Esophagus muscularis mucosa (tissue), 4 donors: ENCODE measurements at regions not wholly inside any gene's neighbourhood (a gene's known extent, or its start where the extent isn't known, plus 50 kb on each side); places are given as distances from the start of the nearest gene placed in this dataset.

ENCODE experiments used
- EP300 ChIP-seq: sonication (generic); formaldehyde crosslinking; IDR thresholded peaks from one replicate; pipeline ENCODE4 v1.6.1; 2017; ENCODE audit warnings: antibody characterized with exemption
- POLR2A ChIP-seq: fragments of 450-650 bp; IDR thresholded peaks from one replicate; pipeline ENCODE4 v1.6.1; 2017; ENCODE audit warnings: antibody characterized with exemption, moderate library complexity, mild to moderate bottlenecking, low read depth
- POLR2AphosphoS5 ChIP-seq, 2 donors: sonication (generic); formaldehyde crosslinking; IDR thresholded peaks; one replicate each; pipeline ENCODE4 v1.6.1; 2017; ENCODE audit warnings: antibody characterized with exemption in 2 of 2
- TF ChIP-seq, protein P1 (sequence below), 3 experiments: fragments of 200-600 bp in 2 of 3; fragments of 450-650 bp in 1 of 3; sonication (generic) in 2 of 3; IDR thresholded peaks; one replicate each; pipeline ENCODE4 v1.5.1; 2017 to 2019; ENCODE audit warnings: antibody characterized with exemption in 3 of 3, mild to moderate bottlenecking in 2 of 3, moderate library complexity in 1 of 3

DNA sequence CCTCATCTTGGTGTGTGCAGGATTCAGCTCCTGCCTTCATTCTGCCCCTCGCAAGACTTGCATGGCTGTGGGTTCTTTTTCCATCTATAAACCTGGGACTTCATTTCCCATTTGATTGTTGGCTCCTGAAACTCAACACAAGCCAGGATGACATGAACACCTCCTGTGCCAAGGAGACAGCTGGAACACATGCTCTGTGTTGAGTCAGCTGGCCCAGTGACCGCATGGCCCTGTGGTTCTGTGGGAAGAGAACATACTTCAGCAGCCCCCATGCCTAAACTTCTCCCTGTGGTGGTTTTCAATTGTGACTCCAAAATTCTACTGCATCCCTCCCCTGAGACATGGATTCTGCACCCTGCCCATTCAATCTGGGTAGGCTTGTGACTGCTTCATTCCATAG, 57.9 kb upstream of the FOXF1 start:
- TF ChIP-seq, protein P1, sequence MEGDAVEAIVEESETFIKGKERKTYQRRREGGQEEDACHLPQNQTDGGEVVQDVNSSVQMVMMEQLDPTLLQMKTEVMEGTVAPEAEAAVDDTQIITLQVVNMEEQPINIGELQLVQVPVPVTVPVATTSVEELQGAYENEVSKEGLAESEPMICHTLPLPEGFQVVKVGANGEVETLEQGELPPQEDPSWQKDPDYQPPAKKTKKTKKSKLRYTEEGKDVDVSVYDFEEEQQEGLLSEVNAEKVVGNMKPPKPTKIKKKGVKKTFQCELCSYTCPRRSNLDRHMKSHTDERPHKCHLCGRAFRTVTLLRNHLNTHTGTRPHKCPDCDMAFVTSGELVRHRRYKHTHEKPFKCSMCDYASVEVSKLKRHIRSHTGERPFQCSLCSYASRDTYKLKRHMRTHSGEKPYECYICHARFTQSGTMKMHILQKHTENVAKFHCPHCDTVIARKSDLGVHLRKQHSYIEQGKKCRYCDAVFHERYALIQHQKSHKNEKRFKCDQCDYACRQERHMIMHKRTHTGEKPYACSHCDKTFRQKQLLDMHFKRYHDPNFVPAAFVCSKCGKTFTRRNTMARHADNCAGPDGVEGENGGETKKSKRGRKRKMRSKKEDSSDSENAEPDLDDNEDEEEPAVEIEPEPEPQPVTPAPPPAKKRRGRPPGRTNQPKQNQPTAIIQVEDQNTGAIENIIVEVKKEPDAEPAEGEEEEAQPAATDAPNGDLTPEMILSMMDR (IDR thresholded peaks at IDR 0.05) = no peak
- TF ChIP-seq POLR2A (no peak), POLR2AphosphoS5 (IDR thresholded peaks at IDR 0.05) (peak; percentile 14 to 39), EP300 (no peak)
